ENCODE measurements at regions not wholly inside any gene's neighbourhood (a gene's known extent, or its start where the extent isn't known, plus 50 kb on each side); places are given as distances from the start of the nearest gene placed in this dataset.

- no peak for TF ChIP-seq CTCF (IDR thresholded peaks at IDR 0.05)
- TF ChIP-seq POLR2A (IDR thresholded peaks at IDR 0.05), result no peak
- TF ChIP-seq EP300 (IDR thresholded peaks at IDR 0.05), result no peak
- no peak for TF ChIP-seq POLR2AphosphoS5 (IDR thresholded peaks at IDR 0.05)
Measured at GRCh38 chrY:19059733-19060132, 286.2 kb upstream of the HSFY2 start.
